ENCODE measurements at regions not wholly inside any gene's neighbourhood (a gene's known extent, or its start where the extent isn't known, plus 50 kb on each side); places are given as distances from the start of the nearest gene placed in this dataset.

GRCh38 chr5:142446131-142446959 lies 121.5 kb upstream of the SPRY4 start (continued):
- TF ChIP-seq TSHZ1 (CRISPR knock-in tag; IDR thresholded peaks at IDR 0.05) = no peak
- no peak for TF ChIP-seq POLR2AphosphoS2 (IDR thresholded peaks at IDR 0.05; ENCODE audit: low read length)
- TF ChIP-seq ZNF76 (CRISPR knock-in tag; IDR thresholded peaks at IDR 0.05; ENCODE audit: borderline replicate concordance) = no peak
- peak; percentile 61 for TF ChIP-seq POLR2B (IDR thresholded peaks at IDR 0.05; ENCODE audit: low read depth, partially characterized antibody)
- TF ChIP-seq PYGO2 (tag; IDR thresholded peaks at IDR 0.05) = no peak
- 0 out of 4 replicates have a peak, but pooled peaks of 1 of the 2 experiments have one; percentile 19 for TF ChIP-seq ETV6 (IDR thresholded peaks at IDR 0.05; ENCODE audit: borderline replicate concordance in 1 of 2, low read depth in 2 of 2, low read length in 1 of 2)
- no peak for TF ChIP-seq ETV6 (CRISPR knock-in tag; IDR thresholded peaks at IDR 0.05; ENCODE audit: borderline replicate concordance)
- TF ChIP-seq MCM3 (IDR thresholded peaks at IDR 0.05) = no peak
- TF ChIP-seq DACH1 (IDR thresholded peaks at IDR 0.05; ENCODE audit: partially characterized antibody) = no peak
- no peak for TF ChIP-seq SRSF9 (IDR thresholded peaks at IDR 0.05; ENCODE audit: borderline replicate concordance, low read depth, low read length)
- peak; percentile 96 to 99 for TF ChIP-seq SRF (CRISPR knock-in tag; IDR thresholded peaks at IDR 0.05)
- no peak for TF ChIP-seq NFXL1 (CRISPR knock-in tag; IDR thresholded peaks at IDR 0.05)
- TF ChIP-seq BCL6 (CRISPR knock-in tag; IDR thresholded peaks at IDR 0.05) = no peak
- TF ChIP-seq NCOA6 (IDR thresholded peaks at IDR 0.05) = no peak
- TF ChIP-seq CREM (IDR thresholded peaks at IDR 0.05; ENCODE audit: low read depth) = 0 out of 2 replicates have a peak, but pooled peaks have one; percentile 15
- no peak for TF ChIP-seq THRA (IDR thresholded peaks at IDR 0.05)
- TF ChIP-seq CEBPZ (IDR thresholded peaks at IDR 0.05; ENCODE audit: borderline replicate concordance, low read depth, low read length) = no peak
- no peak for TF ChIP-seq MTA1 (IDR thresholded peaks at IDR 0.05; ENCODE audit: borderline replicate concordance)
- TF ChIP-seq NFIX (CRISPR knock-in tag; IDR thresholded peaks at IDR 0.05; ENCODE audit: low read depth) = no peak
- TF ChIP-seq ZNF253 (CRISPR knock-in tag; conservative IDR thresholded peaks at IDR 0.05) = no peak
- no peak for TF ChIP-seq FIP1L1 (IDR thresholded peaks at IDR 0.05; ENCODE audit: low read depth, low read length, poor library complexity, severe bottlenecking)
- TF ChIP-seq L3MBTL2 (IDR thresholded peaks at IDR 0.05) = no peak

All from K562 (cell line).